GM18511 (cell line): ENCODE measurements at regions not wholly inside any gene's neighbourhood (a gene's known extent, or its start where the extent isn't known, plus 50 kb on each side); places are given as distances from the start of the nearest gene placed in this dataset.
"Not testable (repeated sequence)": the region's sequence is repeated elsewhere in the genome, so short reads cannot be mapped to it uniquely, and the experiment has no call there.

Source experiments
- ATAC-seq: cut with Tn5 transposase; IDR thresholded peaks from one replicate; pipeline ENCODE4 v1.9.1; 2021; ENCODE audit warnings: mild to moderate bottlenecking, moderate library complexity; ENCODE audit not compliant: unreplicated experiment

DNA sequence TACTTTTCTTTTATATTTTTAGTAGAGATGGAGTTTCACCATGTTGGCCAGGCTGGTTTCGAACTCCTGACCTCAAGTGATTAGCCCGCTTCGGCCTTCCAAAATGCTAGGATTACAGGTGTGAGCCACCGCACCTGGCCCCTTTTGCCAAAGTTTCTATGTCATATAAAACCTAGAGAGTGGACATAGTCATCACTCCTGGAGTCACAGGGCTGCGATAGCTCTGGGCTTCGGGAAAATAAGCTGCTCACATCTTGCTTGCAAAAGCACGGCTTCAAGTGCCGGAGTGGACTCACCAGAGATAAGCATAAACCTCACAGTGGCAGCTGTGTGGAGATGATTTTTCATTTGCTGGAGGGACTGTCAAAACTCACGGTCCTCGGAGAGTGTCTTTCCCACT is 171.2 kb downstream of the TEX29 start:
- no peak for ATAC-seq

- ATAC-seq, result no peak
Measured at GRCh38 chr13:111492341-111492950, 172.0 kb downstream of the TEX29 start.

GRCh38 chr13:111492958-111493357 is 172.5 kb downstream of the TEX29 start:
- no peak for ATAC-seq

DNA sequence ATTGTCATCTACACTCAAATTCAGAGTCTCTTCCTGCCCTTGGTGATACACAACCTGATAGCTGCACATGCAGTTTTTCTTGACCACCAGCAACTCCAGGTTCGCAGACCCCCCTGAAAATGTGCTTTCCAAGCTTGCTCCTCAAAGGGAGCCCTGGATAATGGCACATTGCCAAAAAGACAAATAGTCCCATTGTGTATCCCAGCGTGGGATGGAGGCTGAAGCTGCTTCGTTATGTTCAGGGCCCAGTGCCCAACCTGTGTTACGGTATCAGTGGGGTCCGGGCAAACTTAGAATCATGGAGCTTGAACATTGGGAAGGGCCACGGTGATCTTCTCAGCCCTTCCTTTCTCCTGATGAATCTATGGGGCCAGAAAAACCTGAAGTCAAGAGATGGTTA is 173.0 kb downstream of the TEX29 start:
- no peak for ATAC-seq

DNA sequence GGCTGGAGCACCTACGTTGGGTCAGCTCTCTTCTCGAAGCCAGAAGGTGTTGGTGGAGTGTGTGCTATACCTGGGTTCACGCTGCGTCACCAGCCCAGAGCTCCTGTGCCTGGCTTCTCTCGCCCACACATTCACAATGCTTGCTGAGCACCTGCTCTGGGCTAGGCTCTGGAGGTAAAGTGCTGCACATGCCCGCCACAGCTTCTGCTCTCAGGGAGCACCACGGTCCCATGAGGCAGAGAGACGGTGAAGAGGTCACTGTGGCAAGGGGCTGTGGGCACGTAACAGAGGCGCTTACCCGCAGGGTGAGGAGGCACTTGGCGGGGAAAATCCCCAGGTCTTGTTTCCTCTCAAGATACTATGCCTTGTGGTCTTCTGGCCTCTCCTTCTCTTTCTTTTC is 174.2 kb downstream of the TEX29 start:
- ATAC-seq, result no peak

DNA sequence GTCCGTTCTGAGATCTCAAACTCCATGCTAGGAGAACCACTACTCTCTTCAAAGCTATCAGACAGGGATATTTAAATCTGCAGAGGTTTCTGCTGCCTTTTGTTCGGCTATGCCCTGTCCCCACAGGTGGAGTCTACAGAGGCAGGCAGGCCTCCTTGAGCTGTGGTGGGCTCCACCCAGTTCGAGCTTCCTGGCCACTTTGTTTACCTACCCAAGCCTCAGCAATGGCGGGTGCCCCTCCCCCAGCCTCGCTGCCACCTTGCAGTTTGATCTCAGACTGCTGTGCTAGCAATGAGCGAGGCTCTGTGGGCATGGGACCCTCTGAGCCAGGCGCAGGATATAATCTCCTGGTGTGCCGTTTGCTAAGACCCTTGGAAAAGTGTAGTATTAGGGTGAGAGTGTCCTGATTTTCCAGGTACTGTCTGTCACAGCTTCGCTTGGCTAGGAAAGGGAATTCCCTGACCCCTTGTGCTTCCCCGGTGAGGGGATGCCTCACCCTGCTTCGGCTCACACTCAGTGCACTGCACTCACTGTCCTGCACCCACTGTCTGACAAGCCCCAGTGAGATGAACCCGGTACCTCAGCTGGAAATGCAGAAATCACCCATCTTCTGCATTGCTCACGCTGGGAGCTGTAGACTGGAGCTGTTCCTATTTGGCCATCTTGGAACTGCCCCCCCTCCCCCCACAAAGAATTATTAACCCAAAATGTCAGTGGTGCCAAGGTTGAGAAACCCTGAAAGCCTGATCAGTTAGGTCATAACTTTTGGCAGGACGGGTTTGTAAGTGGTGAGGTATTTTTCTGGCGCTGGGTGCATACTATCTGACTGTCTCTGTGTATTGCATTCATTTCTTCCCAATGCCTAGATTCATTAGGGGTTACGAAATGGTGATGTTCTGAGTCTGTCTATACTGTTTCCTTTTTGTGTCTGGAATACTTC is 181.4 kb downstream of the TEX29 start:
- not testable (repeated sequence) for ATAC-seq

DNA sequence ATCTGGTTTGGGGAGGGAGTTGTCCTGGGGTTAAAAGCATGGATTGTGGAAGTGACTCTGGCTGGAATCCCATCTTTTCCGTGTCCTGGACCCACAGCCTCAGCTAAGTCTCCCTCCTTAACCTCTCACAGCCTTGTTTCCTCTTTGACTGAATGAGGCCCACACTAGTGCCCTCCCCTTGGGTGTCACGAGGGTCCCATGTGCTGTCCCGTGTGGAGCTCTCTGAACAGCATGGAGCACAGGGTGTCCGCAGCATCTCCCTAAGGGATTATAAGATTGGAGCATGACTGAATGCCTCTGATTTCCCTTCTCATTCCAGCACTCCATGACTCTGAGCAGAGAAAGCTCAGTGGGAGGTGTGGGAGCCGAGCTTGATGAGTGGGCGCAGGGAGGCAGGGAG is 182.5 kb downstream of the TEX29 start:
- ATAC-seq, result no peak

- no peak for ATAC-seq
Measured at GRCh38 chr13:111503376-111503775, 182.9 kb downstream of the TEX29 start.

DNA sequence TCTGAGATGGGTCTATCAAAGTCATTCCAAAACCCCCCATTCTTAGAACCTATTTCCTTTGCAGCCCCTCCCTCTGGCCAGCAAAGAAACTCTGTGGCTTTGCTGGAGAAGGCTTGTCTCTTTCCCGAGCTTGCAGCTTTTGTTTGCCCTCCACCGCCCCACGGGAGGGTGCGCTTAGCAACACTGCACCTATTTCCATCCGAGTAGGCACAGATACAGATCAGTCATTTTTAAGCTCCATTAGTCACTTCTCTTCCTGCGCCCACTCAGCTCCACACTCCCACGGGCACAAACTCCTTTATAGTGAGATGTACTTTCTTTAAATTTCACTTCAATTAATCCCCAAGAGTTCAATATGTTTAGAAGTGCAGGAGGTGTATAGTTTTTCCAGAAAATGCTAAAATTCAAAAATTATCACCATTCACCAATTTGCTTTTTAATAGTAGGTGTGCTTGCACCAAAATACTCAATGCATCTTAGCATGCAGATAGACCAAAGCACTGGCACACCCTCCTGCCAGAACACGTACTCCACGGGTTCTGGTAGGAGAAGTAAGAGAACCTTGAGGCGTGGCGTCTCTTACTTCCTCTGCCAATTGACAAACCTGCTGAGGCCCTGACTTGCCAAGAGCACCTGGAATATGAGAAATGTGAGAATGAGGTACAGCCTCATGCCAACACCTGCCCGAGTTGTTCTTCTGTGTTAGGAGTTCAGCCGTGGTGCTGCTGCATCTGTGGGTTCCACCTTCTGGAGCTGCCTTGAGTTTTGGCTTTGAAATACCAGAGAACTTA is 183.7 kb downstream of the TEX29 start:
- no peak for ATAC-seq

DNA sequence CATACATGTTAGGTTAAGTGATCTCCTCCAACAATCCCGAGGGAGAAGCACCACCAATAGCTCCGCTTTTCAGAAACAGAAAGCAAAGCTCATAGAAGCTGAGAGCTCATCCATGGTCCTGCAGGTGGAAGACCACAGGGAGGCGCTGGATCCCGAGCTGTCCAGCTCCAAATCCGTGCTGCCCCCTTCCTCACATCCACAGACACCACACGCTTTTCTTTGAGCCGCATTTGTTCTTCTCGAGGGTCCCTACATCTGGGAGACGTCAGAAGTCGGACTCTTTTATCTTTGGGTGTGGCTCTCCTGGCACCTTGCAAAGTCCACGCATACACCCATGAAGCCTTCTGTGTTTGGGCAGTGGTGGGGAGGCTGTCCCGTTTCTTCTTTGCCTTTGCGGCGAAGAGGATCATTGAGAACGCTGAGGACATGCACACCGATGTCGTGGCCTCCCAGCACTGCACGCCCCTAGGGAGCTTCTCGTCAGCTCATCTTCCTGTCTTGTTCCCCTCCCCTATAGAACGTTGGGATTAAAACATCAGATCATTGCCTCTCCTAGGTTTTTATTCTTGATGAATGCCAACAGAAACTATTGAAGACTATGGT is 184.8 kb downstream of the TEX29 start:
- ATAC-seq, result no peak

DNA sequence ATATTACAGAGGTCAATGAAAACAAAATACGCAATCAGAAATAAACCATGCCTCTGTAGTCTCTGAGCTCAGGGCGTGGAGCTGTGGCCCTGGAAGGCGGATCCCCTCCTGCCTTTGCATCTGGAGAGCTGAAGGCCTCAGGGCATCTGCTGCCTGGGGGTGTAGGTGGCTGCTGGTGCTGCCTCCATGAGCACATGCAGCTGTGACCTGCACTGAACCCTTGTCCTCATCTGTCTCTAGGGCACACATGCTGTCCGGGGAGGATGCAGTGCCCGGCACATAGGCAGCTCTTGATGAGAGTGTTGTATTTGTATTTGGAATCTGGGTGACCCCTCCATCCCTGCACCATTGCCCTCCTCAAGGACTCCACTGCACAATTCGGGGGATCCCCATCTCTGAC is 185.7 kb downstream of the TEX29 start:
- no peak for ATAC-seq

GRCh38 chr13:111506621-111507020 is 186.2 kb downstream of the TEX29 start:
- ATAC-seq, result no peak

DNA sequence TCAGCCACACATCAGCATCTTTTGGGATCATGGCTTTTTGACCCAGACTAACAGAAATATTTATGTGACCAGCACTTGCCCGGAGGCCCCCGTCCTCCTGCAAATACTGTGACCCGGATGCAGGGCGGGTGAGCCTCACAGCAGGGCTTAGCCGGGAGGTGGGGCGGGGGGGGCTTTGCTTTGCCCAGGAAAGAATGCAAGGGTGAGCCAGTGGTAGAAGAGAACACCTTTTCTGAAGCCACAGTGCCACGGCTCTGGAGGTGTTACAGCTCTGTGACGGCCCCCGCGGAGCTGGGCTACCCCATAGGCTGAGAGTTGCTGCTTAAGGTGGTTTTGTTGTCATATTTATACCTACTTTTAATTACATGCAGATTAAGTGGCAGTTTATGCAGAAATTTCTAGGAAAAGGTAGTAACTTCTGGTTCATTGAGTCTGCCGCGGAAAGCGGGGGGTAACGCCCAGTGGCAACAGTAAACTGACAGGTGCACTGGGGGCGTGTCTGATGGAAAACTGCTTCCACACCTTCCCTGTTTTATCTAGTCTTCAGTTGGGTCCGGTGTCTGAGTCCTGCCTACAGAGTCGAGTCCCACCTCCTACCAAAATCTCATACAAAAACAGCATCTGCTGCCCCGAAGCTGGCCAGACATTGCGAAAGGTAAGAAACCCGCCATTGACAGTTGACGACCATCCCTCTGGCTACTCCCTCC is 187.9 kb downstream of the TEX29 start:
- no peak for ATAC-seq

DNA sequence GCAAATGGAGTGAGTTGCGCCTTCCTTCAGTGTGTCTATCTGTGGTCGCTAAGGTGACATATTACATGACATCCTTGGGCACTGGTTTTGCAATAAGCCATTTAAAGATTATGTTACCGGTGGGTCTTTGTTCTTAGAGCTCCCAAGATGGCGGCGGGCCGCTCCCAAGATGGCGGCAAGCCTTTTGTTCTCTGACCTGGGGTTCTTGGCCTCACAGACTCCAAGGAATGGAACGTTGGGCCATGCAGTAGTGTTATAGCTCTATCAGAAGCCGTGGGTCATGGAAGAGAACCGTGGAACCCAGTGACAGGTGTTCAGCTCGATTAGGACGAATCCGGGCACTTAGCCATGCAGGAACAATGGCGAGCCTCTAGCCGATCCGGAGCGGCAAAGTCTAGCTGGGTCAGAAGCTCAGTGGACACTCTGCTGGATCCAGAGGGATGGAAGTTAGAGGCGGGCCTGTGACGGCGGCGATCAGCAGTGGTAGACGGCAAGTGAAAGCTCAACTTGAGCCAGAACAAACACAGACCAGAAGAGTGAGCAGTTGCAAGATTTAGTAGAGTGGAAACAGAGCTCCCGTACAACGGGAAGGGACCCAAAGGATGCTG is 188.6 kb downstream of the TEX29 start:
- ATAC-seq, result no peak

GRCh38 chr13:111510502-111511218 is 190.2 kb downstream of the TEX29 start:
- ATAC-seq, result no peak

GRCh38 chr13:111511219-111511732 is 190.8 kb downstream of the TEX29 start:
- no peak for ATAC-seq

DNA sequence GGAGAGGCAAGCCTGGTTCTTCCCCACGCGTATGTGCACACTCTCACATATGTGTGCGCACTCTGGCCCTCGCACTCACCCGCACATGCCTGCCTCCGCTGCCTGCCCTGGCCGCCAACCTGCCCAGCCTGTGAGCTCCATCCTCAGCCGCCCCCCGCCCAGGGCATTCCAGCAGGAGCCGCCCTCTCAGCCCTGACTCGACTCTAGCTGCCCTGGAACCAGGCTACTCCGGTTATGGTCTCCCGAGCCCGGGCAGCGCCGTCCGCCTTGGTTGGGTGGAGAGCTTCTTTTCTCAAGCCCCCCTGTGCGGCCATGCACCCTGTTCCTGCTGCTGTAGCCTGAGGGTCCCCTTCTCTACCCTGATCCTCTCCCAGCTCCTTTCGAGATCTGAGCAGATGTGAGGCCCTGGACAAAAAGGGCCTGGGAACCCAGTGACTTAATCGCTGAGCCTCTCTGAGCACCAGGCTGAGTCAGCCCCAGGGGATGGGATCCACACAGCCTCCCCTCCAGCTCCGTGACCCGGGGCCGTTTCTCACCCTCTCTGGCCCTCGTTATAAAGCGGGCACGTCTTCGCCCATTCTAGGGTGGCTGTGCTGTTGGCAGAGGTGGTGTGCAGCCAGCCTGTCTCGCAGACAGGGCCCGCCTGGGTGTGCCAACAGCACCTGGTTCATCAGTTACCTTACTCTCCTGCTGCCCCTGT is 191.5 kb downstream of the TEX29 start:
- no peak for ATAC-seq

DNA sequence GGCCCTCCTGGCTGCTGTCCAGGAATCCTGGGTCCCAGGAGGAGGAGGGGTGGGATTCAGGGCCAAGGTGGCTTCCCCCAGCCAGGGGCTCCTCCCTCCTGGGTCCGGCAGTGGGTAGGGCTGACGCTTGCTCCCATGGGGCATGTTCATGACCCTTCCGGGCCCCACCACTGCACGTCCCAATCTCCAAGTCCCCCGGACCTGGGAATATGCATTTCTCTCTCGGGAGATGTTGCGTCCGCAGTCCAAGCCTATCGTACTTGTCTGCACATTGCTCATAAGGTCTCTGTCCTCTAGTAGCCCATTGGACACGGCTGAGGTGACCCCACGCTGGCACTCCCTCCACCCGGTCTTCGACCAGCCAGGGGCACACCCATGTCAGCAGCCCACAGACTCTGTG is 192.3 kb downstream of the TEX29 start:
- no peak for ATAC-seq
